ENCODE measurements at regions not wholly inside any gene's neighbourhood (a gene's known extent, or its start where the extent isn't known, plus 50 kb on each side); places are given as distances from the start of the nearest gene placed in this dataset.

DNA sequence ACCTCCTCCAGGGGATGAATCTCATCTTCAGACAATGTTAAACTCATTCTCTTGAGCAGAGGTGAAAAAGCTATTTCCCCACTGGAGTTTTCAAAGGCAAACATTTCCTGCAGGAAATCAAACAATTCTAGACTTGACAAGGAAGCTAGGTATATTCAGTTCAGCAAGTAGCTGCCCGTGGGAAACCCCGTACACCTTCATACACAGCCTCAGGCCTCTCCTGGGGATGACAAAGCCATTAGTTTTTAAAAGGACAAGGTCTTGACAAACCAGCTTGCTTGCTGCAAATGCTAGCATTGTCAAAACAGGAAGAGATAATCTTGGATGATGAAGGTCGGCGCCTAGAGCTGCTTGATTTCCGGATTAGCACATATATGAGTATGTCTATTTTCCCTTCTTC lies 1630.8 kb upstream of the TENM4 start:
- no peak for DNase-seq (ENCODE audit: extremely low read depth in 1 of 2, low read depth in 1 of 2)

DNA sequence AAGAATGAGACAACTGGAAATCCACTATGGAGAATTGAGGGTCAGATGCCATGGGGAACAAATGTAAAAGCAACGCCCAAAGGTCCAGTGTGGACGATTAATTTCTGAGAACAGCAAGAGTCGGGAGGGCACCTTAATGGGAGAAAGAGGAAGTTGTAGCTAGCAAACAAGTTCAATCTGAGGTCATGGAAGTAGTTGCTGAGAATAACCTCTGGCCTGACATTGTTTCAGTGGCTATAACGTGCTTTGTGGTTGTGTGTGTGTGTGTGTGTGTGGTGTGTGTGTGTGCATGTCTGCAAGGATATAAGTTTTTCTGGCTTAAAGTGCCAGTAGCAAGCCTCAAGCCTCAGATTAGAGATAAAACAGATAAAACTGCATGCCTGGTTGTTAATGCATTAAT lies 1630.1 kb upstream of the TENM4 start:
- DNase-seq (ENCODE audit: extremely low read depth in 1 of 2, low read depth in 1 of 2), result no peak

- DNase-seq (ENCODE audit: extremely low read depth in 1 of 2, low read depth in 1 of 2), result no peak
These were observed 1618.5 kb upstream of the TENM4 start for GRCh38 chr11:81059356-81059755.

- DNase-seq (ENCODE audit: extremely low read depth in 1 of 2, low read depth in 1 of 2), result no peak
These were observed 1611.7 kb upstream of the TENM4 start for GRCh38 chr11:81052344-81053158.

GRCh38 chr11:81039916-81040524 lies 1599.2 kb upstream of the TENM4 start:
- DNase-seq (ENCODE audit: extremely low read depth in 1 of 2, low read depth in 1 of 2), result no peak

DNA sequence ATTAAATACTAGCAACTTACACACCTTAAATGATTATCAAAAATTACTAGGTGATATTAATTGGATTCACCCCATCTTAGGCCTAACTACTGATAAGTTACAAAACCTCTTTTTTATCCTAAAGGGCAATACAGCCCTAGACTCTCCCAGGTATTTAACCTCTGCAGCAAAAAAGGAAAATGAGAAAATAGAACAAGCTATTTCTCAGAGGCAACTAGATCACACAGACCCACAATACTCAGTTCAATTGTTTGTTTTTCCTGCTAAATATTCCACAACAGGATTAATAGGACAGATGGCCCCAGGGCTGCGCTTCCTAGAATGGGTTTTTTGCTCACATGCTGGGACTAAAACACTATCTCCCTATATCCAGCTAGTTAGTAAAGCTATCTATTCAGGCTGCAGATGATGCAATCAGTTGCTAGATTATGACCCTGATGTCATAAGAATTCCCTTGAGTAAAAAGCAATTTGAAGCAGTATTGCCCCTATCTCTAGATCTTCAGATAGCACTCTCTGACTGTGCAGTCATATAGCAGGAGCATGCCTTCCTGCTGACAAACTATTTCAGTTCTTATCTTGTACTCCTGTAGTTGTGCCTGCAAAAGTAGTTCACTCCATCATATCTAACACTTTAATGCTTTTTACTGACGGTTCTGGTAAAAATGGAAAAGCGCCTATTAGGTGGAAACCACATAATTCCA lies 1595.5 kb upstream of the TENM4 start:
- DNase-seq (ENCODE audit: extremely low read depth in 1 of 2, low read depth in 1 of 2), result no peak

DNA sequence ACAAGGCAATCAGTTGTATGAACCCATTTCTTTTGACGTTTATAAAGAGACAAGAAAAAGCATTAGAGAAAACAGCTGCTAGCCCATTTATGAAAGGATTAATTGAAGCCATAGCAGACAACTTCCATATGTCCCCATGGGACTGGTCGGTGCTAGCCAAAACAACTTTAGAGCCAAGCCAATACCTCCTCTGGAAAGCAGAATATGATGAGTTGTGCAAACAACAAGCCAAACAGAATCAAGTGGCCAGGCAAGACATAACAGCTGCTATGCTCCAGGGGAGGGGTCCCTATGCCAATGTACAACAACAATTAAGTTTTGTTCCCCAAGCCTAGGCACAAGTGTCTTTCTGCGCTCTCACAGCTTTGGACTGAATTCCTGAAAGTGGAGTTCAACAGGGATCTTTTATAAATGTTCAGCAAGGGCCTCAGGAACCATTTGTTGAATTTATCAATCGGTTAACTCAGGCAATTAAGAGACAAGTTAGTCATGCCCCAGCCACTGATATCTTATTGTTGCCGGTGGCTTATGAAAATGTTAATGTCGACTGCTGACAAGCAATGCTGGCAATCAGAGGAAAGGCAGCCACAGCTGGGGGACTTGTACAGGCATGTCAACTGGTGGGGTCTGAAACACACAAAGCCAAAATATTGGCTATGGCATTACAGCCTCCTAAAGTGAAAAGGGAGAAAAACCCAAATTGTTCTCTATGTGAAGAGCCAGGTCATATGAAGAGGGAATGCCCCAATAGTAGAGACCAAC lies 1593.1 kb upstream of the TENM4 start:
- no peak for DNase-seq (ENCODE audit: extremely low read depth in 1 of 2, low read depth in 1 of 2)

- DNase-seq (ENCODE audit: extremely low read depth in 1 of 2, low read depth in 1 of 2), result no peak
These were observed 1592.1 kb upstream of the TENM4 start for GRCh38 chr11:81032906-81033305.

GRCh38 chr11:81030186-81030585 lies 1589.4 kb upstream of the TENM4 start:
- DNase-seq (ENCODE audit: extremely low read depth in 1 of 2, low read depth in 1 of 2), result no peak

GRCh38 chr11:81026032-81026431 lies 1585.2 kb upstream of the TENM4 start:
- no peak for DNase-seq (ENCODE audit: extremely low read depth in 1 of 2, low read depth in 1 of 2)

DNA sequence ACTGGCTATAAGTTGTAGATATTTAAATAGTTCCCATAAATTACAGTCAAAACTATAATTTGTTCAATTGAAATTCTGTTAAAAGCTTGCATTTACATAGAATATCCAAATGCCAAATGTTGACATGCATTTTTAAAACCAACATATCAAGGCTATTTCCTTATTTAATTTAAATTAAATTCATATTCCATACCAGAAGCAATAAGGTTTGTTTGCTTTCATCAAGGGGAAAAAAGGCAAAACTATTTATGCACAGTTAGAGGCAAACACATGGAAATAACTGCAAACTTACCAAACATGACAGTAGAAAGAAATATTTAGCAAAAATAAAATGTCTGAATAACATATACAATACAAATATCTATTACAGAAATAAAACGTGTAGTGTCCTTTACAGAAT lies 1581.2 kb upstream of the TENM4 start:
- DNase-seq (ENCODE audit: extremely low read depth in 1 of 2, low read depth in 1 of 2), result no peak

DNA sequence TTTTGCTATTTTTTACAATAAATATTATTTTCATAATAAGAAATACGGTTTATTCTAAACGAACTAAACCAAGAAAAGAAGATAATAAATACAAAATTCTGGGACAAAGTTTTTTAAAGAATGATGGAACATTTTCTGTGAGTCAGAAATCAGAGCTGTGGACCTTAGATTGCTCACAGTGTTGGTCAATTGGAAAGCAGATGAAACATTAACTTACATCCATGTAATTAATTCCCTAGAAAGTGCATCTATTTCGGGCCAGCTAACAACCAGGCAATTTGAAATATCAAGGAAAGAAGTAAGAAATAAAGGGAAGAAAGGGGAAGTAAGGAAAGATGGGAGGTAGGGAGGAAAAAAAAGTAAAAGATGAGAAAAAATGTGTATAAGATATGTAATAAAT lies 1569.8 kb upstream of the TENM4 start:
- no peak for DNase-seq (ENCODE audit: extremely low read depth in 1 of 2, low read depth in 1 of 2)

GRCh38 chr11:81007046-81007445 lies 1566.2 kb upstream of the TENM4 start:
- DNase-seq (ENCODE audit: extremely low read depth in 1 of 2, low read depth in 1 of 2), result no peak

DNA sequence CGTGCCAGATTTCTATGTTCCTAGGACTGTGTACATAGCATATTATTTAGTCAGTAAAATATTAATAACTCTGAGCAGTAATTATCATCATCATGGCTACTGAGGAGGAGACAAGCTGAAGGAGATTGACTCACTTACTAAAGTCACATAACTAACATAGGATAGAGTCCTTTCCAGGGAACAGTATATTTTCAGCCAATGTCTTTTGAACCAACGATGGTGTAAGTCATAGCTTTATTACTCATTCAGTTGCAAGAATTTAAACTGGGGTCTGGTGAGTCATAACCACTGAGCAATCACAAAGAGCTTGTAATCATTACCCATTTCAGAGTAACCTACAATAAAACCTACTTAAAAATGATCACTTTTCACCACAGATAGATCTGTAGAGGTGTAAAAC lies 1564.8 kb upstream of the TENM4 start:
- no peak for DNase-seq (ENCODE audit: extremely low read depth in 1 of 2, low read depth in 1 of 2)

GRCh38 chr11:81004576-81004975 lies 1563.7 kb upstream of the TENM4 start:
- no peak for DNase-seq (ENCODE audit: extremely low read depth in 1 of 2, low read depth in 1 of 2)

DNA sequence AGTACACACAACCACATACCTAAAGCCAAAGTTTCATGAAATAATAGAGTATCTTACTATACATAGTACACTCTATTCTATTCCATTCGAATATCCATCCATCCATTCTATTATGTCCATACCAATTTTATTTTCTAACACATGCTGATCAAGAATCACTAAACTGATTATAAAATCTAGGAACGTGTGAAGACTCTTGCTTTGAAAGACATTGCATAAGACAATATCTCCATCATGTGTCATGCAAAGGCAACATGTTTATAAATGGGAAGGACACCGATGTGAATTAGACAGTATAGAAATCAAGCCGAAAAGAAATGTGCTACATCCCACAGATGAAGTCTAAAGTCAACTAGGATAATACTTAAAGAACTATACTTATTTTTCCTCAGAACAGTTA lies 1561.5 kb upstream of the TENM4 start:
- DNase-seq (ENCODE audit: extremely low read depth in 1 of 2, low read depth in 1 of 2), result no peak

- no peak for DNase-seq (ENCODE audit: extremely low read depth in 1 of 2, low read depth in 1 of 2)
These were observed 1559.9 kb upstream of the TENM4 start for GRCh38 chr11:81000735-81001134.

DNA sequence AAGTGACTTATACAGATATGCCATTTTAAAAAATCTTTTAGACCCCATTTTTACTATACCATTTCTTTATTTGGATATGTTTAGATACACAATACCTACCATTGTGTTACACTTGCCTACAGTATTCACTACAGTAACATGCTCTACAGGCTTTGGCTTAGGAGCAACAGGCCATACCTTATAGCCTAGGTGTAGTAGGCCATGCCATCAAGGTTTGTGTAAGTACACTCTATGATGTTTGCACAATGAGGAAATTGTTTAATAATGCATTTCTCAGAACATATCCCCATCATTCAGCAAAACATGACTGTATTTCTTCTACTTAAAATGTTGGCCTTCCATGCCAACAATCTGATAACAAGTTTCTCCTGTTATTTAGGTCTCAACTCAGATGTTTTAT lies 1559.5 kb upstream of the TENM4 start:
- DNase-seq (ENCODE audit: extremely low read depth in 1 of 2, low read depth in 1 of 2), result no peak

GRCh38 chr11:80995523-80995922 lies 1554.7 kb upstream of the TENM4 start:
- no peak for DNase-seq (ENCODE audit: extremely low read depth in 1 of 2, low read depth in 1 of 2)

DNA sequence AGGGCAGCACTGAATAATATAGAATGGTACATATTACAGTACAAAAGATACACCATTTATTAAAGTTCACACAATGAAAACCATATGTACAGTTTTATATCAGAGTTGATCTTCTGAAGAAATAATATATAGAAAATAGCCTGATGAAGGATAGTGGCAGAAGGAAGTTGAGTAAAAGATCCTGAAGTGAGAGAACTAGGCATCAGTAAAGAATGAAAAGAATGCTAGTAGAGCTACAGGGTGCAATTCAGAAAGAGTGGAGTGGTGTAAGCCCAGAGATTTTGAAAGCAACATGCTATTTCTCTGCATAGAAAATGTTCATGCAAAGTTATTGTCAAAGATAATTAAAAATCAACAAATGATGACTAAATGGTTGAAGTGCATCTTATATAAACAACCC lies 1552.7 kb upstream of the TENM4 start:
- DNase-seq (ENCODE audit: extremely low read depth in 1 of 2, low read depth in 1 of 2), result no peak

- DNase-seq (ENCODE audit: extremely low read depth in 1 of 2, low read depth in 1 of 2), result no peak
These were observed 1550.1 kb upstream of the TENM4 start for GRCh38 chr11:80990885-80991284.

All from activated CD8-positive, alpha-beta memory T cell treated with anti-CD3 and anti-CD28 coated beads for 1 hour (primary cell).